ENCODE measurements at regions not wholly inside any gene's neighbourhood (a gene's known extent, or its start where the extent isn't known, plus 50 kb on each side); places are given as distances from the start of the nearest gene placed in this dataset.

GRCh38 chr4:126548890-126549289, 1083.9 kb upstream of the INTU start:
- TF ChIP-seq EGR1 (IDR thresholded peaks at IDR 0.05; ENCODE audit: low read depth in 2 of 2) = no peak
- TF ChIP-seq CTCF (IDR thresholded peaks at IDR 0.05; ENCODE audit: low read depth, low read length, missing input control) = no peak
- no peak for TF ChIP-seq SP1 (IDR thresholded peaks at IDR 0.05)
- TF ChIP-seq YY1 (IDR thresholded peaks at IDR 0.05) = no peak
- TF ChIP-seq TAF1 (conservative IDR thresholded peaks at IDR 0.05) = no peak
- no peak for TF ChIP-seq REST (IDR thresholded peaks at IDR 0.05)
- TF ChIP-seq GABPA (IDR thresholded peaks at IDR 0.05 in 1 of 2, conservative IDR thresholded peaks at IDR 0.05 in 1 of 2) = no peak
- TF ChIP-seq FOXA1 (IDR thresholded peaks at IDR 0.05) = no peak
- no peak for TF ChIP-seq RAD21 (IDR thresholded peaks at IDR 0.05)
- TF ChIP-seq ATF3 (IDR thresholded peaks at IDR 0.05) = no peak
- no peak for TF ChIP-seq MAX (IDR thresholded peaks at IDR 0.05)
- TF ChIP-seq ZBTB33 (IDR thresholded peaks at IDR 0.05) = no peak
